Activated CD8-positive, alpha-beta T cell treated with anti-CD3 and anti-CD28 coated beads, Interleukin-2, amount 10 ng/mL, durations not matched to agents 7 days and 5 days (primary cell): ENCODE measurements at regions not wholly inside any gene's neighbourhood (a gene's known extent, or its start where the extent isn't known, plus 50 kb on each side); places are given as distances from the start of the nearest gene placed in this dataset.
"Not testable (repeated sequence)": the region's sequence is repeated elsewhere in the genome, so short reads cannot be mapped to it uniquely, and the experiment has no call there.

ENCODE experiments used
- ATAC-seq: fragments of 150-1000 bp; cut with Tn5 transposase; one replicate; pipeline ENCODE4 v1.10.0; 2021; ENCODE audit warnings: moderate library complexity
- CTCF ChIA-PET: fragments of 350-600 bp; sonication (Branson Sonifier 250); formaldehyde crosslinking; loops from one replicate; lab custom pipeline; 2021; ENCODE audit warnings: antibody characterized with exemption; lab: Charles Lee
- POLR2A ChIA-PET: fragments of 350-600 bp; sonication (Branson Sonifier 250); formaldehyde crosslinking; loops from one replicate; lab custom pipeline; 2021; ENCODE audit warnings: antibody characterized with exemption; lab: Charles Lee
- DNase-seq: peaks from one replicate; pipeline ENCODE4 v3.0.0-alpha.2; 2020
- H3K27ac Mint-ChIP-seq: one replicate; pipeline ENCODE4 v1.8.0; 2021; ENCODE audit warnings: mild to moderate bottlenecking, mixed read lengths
- H3K27me3 Mint-ChIP-seq: one replicate; pipeline ENCODE4 v1.8.0; 2021; ENCODE audit warnings: low read depth, mixed read lengths
- H3K36me3 Mint-ChIP-seq: one replicate; pipeline ENCODE4 v1.8.0; 2021; ENCODE audit warnings: low read depth, mixed read lengths
- H3K4me1 Mint-ChIP-seq: one replicate; pipeline ENCODE4 v1.8.0; 2021; ENCODE audit warnings: low read depth, mixed read lengths
- H3K4me3 Mint-ChIP-seq: one replicate; pipeline ENCODE4 v1.8.0; 2021; ENCODE audit warnings: mild to moderate bottlenecking, mixed read lengths
- H3K9me3 Mint-ChIP-seq: one replicate; pipeline ENCODE4 v1.8.0; 2022; ENCODE audit warnings: mixed read lengths; ENCODE audit not compliant: insufficient read depth

DNA sequence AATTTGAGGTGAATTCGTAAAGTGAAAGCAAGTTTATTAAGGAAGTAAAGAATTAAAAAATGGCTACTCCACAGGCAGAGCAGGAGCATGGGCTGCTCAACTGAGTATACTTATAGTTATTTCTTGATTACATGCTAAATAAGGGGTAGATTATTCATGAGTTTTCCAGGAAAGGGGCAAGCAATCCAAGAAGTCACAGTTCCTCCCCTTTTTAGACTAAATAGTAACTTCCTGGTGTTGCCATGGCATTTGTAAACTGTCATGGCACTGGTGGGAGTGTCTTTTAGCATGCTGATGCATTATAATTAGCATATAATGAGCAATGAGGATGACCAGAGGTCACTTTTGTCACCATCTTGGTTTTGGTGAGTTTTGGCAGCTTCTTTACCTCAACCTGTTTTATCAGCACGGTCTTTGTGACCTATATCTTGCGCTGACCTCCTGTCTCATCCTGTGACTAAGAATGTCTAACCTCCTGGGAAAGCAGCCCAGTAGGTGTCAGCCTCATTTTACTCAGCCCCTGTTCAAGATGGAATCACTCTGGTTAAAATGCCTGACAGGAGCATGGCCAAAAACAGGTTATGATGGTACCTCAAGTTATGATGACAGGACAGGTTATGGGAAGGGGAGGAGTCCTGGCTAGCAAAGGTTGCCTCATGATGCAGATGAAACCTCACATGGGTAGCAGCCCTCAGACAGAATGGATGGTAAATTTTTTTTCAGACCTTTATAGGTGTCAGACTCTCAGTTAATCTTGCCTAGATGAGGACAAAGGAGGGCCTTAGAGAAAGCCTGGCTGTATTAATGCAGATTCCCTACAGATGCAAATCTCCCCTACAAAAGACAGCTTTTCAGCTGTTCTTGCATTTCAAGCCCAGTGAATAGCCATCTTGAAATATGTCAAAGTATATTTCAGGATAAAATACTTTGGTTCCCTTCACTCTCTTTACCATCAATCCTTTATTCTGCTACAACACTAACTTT is 49.7 kb downstream of the SIPA1L2 start:
- Mint-ChIP-seq H3K27ac (no peak overlapping the region), H3K4me1 (peaks cover 27% of the 10 kb centered on the region), H3K4me3 (no peak overlapping the region), H3K36me3 (no peaks in the 10 kb centered on the region), H3K9me3 (no peaks in the 10 kb centered on the region), H3K27me3 (peaks cover 4% of the 10 kb centered on the region)
- ChIA-PET POLR2A (no interaction called here), CTCF (no interaction called here)
- DNase-seq (no peak), ATAC-seq (no peak)

- DNase-seq: no peak
- no peak for ATAC-seq
- peak overlapping the region; percentile 41 for H3K27ac Mint-ChIP-seq
- peaks cover 27% of the 10 kb centered on the region for H3K4me1 Mint-ChIP-seq
- H3K4me3 Mint-ChIP-seq: no peak overlapping the region
- H3K9me3 Mint-ChIP-seq: no peaks in the 10 kb centered on the region
- H3K27me3 Mint-ChIP-seq: peaks cover 4% of the 10 kb centered on the region
- CTCF ChIA-PET: interaction anchor here (1.0 kb wide), 1 partner anchor 48 kb away, joined by 3 read pairs; no protein-coding TSS in a partner anchor
- no peaks in the 10 kb centered on the region for H3K36me3 Mint-ChIP-seq
- POLR2A ChIA-PET: no interaction called here
Observed at GRCh38 chr1:232579466-232579865, 50.5 kb downstream of the SIPA1L2 start.

DNA sequence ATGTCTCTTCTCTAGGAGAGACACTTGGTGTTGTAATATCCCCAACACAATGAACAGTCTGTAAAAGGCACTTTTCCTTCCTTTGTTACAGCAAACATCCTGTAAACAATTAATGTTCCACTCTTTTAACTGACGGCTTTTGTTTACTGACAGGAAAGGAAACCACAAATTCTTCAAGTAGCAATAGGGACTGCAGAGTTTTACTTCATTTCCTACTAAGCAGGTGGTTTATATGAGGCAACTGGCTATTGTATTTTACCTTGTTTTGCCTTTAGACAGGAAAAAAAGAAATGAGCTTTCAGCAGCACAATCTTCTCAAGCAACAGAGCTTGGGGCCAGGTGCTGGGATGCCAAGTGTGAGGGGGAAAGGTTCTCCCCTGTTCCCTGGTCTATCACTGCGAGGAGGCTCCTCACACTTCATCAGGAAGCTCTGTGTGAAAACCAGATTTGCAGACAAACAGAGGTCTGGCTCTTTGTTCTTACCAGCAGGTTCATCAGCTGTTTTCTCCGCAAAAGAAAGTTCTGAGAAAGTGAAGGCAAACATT is 51.2 kb downstream of the SIPA1L2 start:
- H3K27ac Mint-ChIP-seq: peak overlapping the region; percentile 58
- H3K4me1 Mint-ChIP-seq: peaks cover 27% of the 10 kb centered on the region
- H3K4me3 Mint-ChIP-seq: peak overlapping the region; percentile 37
- POLR2A ChIA-PET: interaction anchor here (0.6 to 0.7 kb wide), 2 partner anchors 223 to 706 kb away, joined by 3 to 5 read pairs; no protein-coding TSS in a partner anchor
- DNase-seq (no peak), ATAC-seq (peak; percentile 57)
- no peaks in the 10 kb centered on the region for H3K36me3 Mint-ChIP-seq
- peaks cover 4% of the 10 kb centered on the region for H3K27me3 Mint-ChIP-seq
- CTCF ChIA-PET: interaction anchor here (0.6 to 1.0 kb wide), 2 partner anchors 13 to 49 kb away, joined by 3 read pairs; no protein-coding TSS in a partner anchor
- H3K9me3 Mint-ChIP-seq: no peaks in the 10 kb centered on the region

DNA sequence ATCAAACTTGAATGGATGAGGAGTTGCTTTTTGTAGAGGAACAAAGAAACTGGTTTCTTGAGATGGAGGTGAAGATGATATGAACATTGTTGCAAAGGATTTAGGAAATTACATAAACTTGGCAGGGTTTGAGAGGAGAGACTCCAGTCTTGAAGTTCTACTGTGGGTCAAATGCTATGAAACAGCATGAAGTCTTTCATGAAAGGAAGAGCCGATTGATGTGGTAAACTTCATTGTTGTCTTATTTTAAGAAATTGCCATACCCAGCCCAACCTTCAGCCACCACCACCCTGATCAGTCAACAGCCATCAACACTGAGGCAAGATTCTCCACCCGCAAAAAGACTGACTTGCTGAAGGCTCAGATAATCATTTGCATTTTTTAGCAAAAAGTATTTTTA is 52.2 kb downstream of the SIPA1L2 start:
- no peak for DNase-seq
- ChIA-PET CTCF (no interaction called here), POLR2A (no interaction called here)
- H3K9me3 Mint-ChIP-seq: no peaks in the 10 kb centered on the region
- ATAC-seq: no peak
- H3K27me3 Mint-ChIP-seq: peaks cover under 1% of the 10 kb centered on the region
- H3K4me3 Mint-ChIP-seq: no peak overlapping the region
- no peaks in the 10 kb centered on the region for H3K36me3 Mint-ChIP-seq
- H3K4me1 Mint-ChIP-seq: peaks cover 27% of the 10 kb centered on the region
- no peak overlapping the region for H3K27ac Mint-ChIP-seq

- H3K9me3 Mint-ChIP-seq: no peaks in the 10 kb centered on the region
- no peak overlapping the region for H3K27ac Mint-ChIP-seq
- no peaks in the 10 kb centered on the region for H3K27me3 Mint-ChIP-seq
- no peak overlapping the region for H3K4me3 Mint-ChIP-seq
- CTCF ChIA-PET: no interaction called here
- peaks cover 27% of the 10 kb centered on the region for H3K4me1 Mint-ChIP-seq
- ATAC-seq (no peak), DNase-seq (no peak)
- no peaks in the 10 kb centered on the region for H3K36me3 Mint-ChIP-seq
- POLR2A ChIA-PET: no interaction called here
Observed at GRCh38 chr1:232576537-232576936, 53.4 kb downstream of the SIPA1L2 start.

GRCh38 chr1:232575763-232576040 is 54.2 kb downstream of the SIPA1L2 start:
- POLR2A ChIA-PET: no interaction called here
- H3K27ac Mint-ChIP-seq: no peak overlapping the region

DNA sequence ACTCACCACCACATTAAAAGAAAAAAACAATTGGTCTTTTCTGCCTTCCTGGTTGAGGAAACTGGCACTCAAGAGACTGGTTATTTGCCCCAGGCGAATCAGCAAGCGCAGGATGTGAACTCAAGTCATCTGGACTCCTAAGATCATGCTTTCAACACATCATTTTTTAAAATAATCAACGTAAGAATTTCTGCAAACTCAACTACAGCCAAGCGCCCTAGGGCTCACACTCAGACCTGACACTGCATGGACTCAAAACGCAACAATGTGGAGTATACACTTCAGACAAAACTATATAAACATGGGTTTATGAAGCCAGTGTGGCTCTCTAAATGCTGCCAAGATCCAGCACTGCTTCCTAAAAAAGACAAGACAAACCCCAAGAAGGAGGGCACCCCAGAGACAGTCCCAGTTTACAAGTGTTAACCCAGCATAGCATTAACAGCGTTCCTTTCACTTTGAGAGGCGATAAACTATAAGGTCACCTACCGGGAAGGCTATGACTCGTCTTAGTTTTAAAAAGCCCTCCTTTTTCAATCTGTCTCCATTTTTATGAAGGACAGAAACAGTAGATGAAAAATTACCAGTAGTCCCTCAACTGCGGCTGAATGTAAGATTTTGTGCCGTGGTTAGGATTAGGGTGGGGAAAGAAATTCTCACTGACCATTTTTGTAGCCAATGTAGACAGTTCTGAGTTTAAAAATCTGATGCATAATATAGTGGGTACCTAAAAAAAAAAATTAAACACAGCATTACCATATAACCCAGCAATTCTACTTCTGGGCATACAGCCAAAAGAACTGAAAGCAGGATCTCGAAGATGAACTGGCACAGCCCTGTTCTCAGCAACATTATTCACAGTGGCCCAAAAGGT is 54.8 kb downstream of the SIPA1L2 start:
- no peak for DNase-seq
- ATAC-seq: no peak
- H3K27ac Mint-ChIP-seq: no peak overlapping the region
- H3K9me3 Mint-ChIP-seq: no peaks in the 10 kb centered on the region
- H3K4me3 Mint-ChIP-seq: no peak overlapping the region
- POLR2A ChIA-PET: no interaction called here
- CTCF ChIA-PET: no interaction called here
- no peaks in the 10 kb centered on the region for H3K36me3 Mint-ChIP-seq
- peaks cover 25% of the 10 kb centered on the region for H3K4me1 Mint-ChIP-seq
- no peaks in the 10 kb centered on the region for H3K27me3 Mint-ChIP-seq

More at GRCh38 chr1:232575763-232576040, 54.2 kb downstream of the SIPA1L2 start:
- no peak overlapping the region for H3K4me3 Mint-ChIP-seq
- H3K36me3 Mint-ChIP-seq: no peaks in the 10 kb centered on the region
- no peaks in the 10 kb centered on the region for H3K9me3 Mint-ChIP-seq
- DNase-seq (no peak), ATAC-seq (no peak)
- CTCF ChIA-PET: no interaction called here
- no peaks in the 10 kb centered on the region for H3K27me3 Mint-ChIP-seq
- peaks cover 27% of the 10 kb centered on the region for H3K4me1 Mint-ChIP-seq

DNA sequence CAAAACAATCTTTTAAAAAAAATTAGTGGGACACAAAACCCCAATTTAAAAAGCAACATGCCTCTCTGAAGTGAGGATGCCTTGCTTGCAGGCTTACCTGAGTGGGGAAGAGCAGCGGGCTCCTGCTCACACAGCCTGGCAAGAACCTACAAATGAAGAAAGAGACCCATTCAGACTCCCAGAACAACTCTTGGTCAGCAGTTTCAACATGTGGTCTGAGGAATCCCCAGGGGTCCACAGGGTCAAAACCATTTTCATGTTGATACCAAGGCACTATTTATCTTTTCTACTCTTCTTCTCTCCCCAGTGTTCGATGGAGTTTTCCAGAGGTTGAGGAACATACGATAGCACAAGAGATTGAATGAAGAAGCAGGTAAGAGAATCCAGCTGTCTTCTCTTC is 55.9 kb downstream of the SIPA1L2 start:
- POLR2A ChIA-PET: no interaction called here

GRCh38 chr1:232571523-232571922 is 58.4 kb downstream of the SIPA1L2 start:
- ATAC-seq (no peak), DNase-seq (no peak)
- no peaks in the 10 kb centered on the region for H3K4me1 Mint-ChIP-seq
- no peak overlapping the region for H3K4me3 Mint-ChIP-seq
- POLR2A ChIA-PET: no interaction called here
- no peak overlapping the region for H3K27ac Mint-ChIP-seq
- H3K27me3 Mint-ChIP-seq: no peaks in the 10 kb centered on the region
- CTCF ChIA-PET: no interaction called here
- no peaks in the 10 kb centered on the region for H3K36me3 Mint-ChIP-seq
- no peaks in the 10 kb centered on the region for H3K9me3 Mint-ChIP-seq

More for the DNA sequence above, 55.9 kb downstream of the SIPA1L2 start:
- Mint-ChIP-seq H3K9me3 (no peaks in the 10 kb centered on the region), H3K27ac (no peak overlapping the region), H3K4me3 (no peak overlapping the region), H3K27me3 (no peaks in the 10 kb centered on the region), H3K4me1 (peaks cover 14% of the 10 kb centered on the region), H3K36me3 (no peaks in the 10 kb centered on the region)
- no peak for DNase-seq
- CTCF ChIA-PET: interaction anchor here (0.6 kb wide), 1 partner anchor 117 kb away, joined by 3 read pairs; no protein-coding TSS in a partner anchor
- no peak for ATAC-seq

- Mint-ChIP-seq H3K4me1 (no peaks in the 10 kb centered on the region), H3K9me3 (no peaks in the 10 kb centered on the region), H3K27ac (no peak overlapping the region), H3K27me3 (no peaks in the 10 kb centered on the region), H3K36me3 (no peaks in the 10 kb centered on the region), H3K4me3 (no peak overlapping the region)
- ChIA-PET CTCF (no interaction called here), POLR2A (no interaction called here)
- ATAC-seq (no peak), DNase-seq (no peak)
Observed at GRCh38 chr1:232570007-232570406, 59.9 kb downstream of the SIPA1L2 start.

- H3K27ac Mint-ChIP-seq, CTCF ChIA-PET, POLR2A ChIA-PET, ATAC-seq, H3K9me3 Mint-ChIP-seq, H3K4me1 Mint-ChIP-seq, H3K36me3 Mint-ChIP-seq, H3K4me3 Mint-ChIP-seq, DNase-seq, H3K27me3 Mint-ChIP-seq: not testable (repeated sequence)
Observed at GRCh38 chr1:232569554-232569921, 60.4 kb downstream of the SIPA1L2 start.
